A549 (cell line): ENCODE measurements at regions not wholly inside any gene's neighbourhood (a gene's known extent, or its start where the extent isn't known, plus 50 kb on each side); places are given as distances from the start of the nearest gene placed in this dataset.

Experiments
- CBX8 ChIP-seq: fragments of 200-600 bp; sonication (generic); IDR thresholded peaks from 2 replicates; pipeline ENCODE4 v1.6.1; 2016
- CEBPB ChIP-seq, 2 experiments: fragments of >200 bp in 1 of 2; sonication (Bioruptor Twin) in 1 of 2; formaldehyde crosslinking in 1 of 2; IDR thresholded peaks; 2 replicates each; pipeline ENCODE4 v1.6.1; 2012 to 2016
- MYC ChIP-seq: IDR thresholded peaks from 2 replicates; pipeline ENCODE4 v1.6.1; 2012; ENCODE audit warnings: mild to moderate bottlenecking, inconsistent platforms, low read length, improper control_type of control experiment, borderline replicate concordance
- POLR2A ChIP-seq: IDR thresholded peaks from 2 replicates; pipeline ENCODE4 v1.6.1; 2012; ENCODE audit warnings: mild to moderate bottlenecking, low read length
- RAD21 ChIP-seq, 2 experiments: fragments of >200 bp in 1 of 2; sonication (Bioruptor Twin) in 1 of 2; formaldehyde crosslinking in 1 of 2; IDR thresholded peaks in 1 of 2; conservative IDR thresholded peaks in 1 of 2; 2 replicates in 1 of 2; 3 replicates in 1 of 2; pipeline ENCODE4 v1.6.1; 2012 to 2018; ENCODE audit warnings: inconsistent platforms in 1 of 2
- TF ChIP-seq, protein P1 (sequence below): fragments of 200-600 bp; sonication (generic); IDR thresholded peaks from 2 replicates; pipeline ENCODE4 v1.6.1; 2016; ENCODE audit warnings: antibody characterized with exemption, mild to moderate bottlenecking, moderate library complexity
- TF ChIP-seq, protein P2 (sequence below): fragments of >200 bp; sonication (Bioruptor Twin); formaldehyde crosslinking; IDR thresholded peaks from 3 replicates; pipeline ENCODE4 v1.5.1; 2016

DNA sequence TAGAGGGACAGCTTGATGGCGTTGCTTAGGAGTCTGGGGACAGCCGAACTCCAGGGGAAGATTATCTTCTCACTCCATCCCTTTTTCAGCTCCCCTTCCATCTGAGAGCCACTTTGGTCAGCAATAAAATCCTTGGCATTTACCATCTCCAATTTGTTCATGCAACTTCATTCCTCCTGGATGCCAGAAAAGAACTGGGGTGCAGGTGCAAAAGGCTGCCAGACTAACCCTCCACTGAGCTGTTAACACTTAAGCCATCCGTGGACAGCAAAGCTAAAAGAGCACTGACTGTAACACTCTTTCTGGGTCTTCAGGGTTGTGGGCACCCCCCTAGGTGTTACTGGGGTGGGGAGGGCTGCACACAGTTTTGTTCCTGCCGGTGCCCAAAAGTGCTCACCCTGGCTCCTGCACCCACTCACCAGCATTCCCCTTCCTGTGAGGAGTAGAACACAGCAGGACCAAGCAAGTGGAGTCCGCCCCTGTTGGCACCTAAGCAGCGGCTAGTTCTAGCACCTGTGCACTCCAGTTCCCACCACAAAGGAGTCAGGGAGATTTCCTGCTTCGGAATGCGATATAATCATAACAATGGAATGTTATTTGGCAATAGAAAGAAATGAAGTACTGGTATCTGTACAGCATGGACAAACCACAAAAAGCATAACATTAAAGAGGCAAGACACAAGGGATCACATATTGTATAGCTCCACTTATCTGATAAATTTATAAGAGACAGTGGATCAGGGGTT, 95.1 kb downstream of the NPY start:
- TF ChIP-seq CEBPB (IDR thresholded peaks at IDR 0.05) (no peak), RAD21 (conservative IDR thresholded peaks at IDR 0.05 in 1 of 2, IDR thresholded peaks at IDR 0.05 in 1 of 2) (no peak), MYC (no peak), CBX8 (no peak), POLR2A (no peak)
- TF ChIP-seq, protein P1, sequence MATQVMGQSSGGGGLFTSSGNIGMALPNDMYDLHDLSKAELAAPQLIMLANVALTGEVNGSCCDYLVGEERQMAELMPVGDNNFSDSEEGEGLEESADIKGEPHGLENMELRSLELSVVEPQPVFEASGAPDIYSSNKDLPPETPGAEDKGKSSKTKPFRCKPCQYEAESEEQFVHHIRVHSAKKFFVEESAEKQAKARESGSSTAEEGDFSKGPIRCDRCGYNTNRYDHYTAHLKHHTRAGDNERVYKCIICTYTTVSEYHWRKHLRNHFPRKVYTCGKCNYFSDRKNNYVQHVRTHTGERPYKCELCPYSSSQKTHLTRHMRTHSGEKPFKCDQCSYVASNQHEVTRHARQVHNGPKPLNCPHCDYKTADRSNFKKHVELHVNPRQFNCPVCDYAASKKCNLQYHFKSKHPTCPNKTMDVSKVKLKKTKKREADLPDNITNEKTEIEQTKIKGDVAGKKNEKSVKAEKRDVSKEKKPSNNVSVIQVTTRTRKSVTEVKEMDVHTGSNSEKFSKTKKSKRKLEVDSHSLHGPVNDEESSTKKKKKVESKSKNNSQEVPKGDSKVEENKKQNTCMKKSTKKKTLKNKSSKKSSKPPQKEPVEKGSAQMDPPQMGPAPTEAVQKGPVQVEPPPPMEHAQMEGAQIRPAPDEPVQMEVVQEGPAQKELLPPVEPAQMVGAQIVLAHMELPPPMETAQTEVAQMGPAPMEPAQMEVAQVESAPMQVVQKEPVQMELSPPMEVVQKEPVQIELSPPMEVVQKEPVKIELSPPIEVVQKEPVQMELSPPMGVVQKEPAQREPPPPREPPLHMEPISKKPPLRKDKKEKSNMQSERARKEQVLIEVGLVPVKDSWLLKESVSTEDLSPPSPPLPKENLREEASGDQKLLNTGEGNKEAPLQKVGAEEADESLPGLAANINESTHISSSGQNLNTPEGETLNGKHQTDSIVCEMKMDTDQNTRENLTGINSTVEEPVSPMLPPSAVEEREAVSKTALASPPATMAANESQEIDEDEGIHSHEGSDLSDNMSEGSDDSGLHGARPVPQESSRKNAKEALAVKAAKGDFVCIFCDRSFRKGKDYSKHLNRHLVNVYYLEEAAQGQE, result no peak
- TF ChIP-seq, protein P2, sequence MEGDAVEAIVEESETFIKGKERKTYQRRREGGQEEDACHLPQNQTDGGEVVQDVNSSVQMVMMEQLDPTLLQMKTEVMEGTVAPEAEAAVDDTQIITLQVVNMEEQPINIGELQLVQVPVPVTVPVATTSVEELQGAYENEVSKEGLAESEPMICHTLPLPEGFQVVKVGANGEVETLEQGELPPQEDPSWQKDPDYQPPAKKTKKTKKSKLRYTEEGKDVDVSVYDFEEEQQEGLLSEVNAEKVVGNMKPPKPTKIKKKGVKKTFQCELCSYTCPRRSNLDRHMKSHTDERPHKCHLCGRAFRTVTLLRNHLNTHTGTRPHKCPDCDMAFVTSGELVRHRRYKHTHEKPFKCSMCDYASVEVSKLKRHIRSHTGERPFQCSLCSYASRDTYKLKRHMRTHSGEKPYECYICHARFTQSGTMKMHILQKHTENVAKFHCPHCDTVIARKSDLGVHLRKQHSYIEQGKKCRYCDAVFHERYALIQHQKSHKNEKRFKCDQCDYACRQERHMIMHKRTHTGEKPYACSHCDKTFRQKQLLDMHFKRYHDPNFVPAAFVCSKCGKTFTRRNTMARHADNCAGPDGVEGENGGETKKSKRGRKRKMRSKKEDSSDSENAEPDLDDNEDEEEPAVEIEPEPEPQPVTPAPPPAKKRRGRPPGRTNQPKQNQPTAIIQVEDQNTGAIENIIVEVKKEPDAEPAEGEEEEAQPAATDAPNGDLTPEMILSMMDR, result no peak
